Kidney (tissue), 13 donors: ENCODE measurements at regions not wholly inside any gene's neighbourhood (a gene's known extent, or its start where the extent isn't known, plus 50 kb on each side); places are given as distances from the start of the nearest gene placed in this dataset.

Experiments
- DNase-seq, 5 donors: peaks; one replicate each; pipeline ENCODE4 v3.0.0-alpha.2; 2013 to 2020
- FAIRE-seq: peaks from 2 replicates; lab custom pipeline; 2012; peaks lifted over from hg19 to GRCh38; lab: Jason Lieb, UNC
- H3K27ac ChIP-seq, 2 donors: one replicate each; pipeline ENCODE4 v1.7.0; 2013; ENCODE audit warnings: low read depth in 2 of 2, low read length in 2 of 2, inconsistent platforms in 1 of 2
- H3K27me3 ChIP-seq: one replicate; pipeline ENCODE4 v1.7.1; 2013; ENCODE audit warnings: low read length, inconsistent platforms; ENCODE audit not compliant: control insufficient read depth, insufficient read depth
- H3K36me3 ChIP-seq, 3 donors: one replicate each; pipeline versions ENCODE4 v1.7.0 to v1.7.1; 2013; ENCODE audit warnings: low read length in 3 of 3, control low read depth in 1 of 3, inconsistent platforms in 1 of 3; ENCODE audit not compliant: insufficient read depth in 3 of 3, control insufficient read depth in 2 of 3
- H3K4me1 ChIP-seq, 3 donors: one replicate each; pipeline versions ENCODE4 v1.7.0 to v1.7.1; 2013; ENCODE audit warnings: low read length in 3 of 3, inconsistent platforms in 1 of 3, low read depth in 1 of 3; ENCODE audit not compliant: control insufficient read depth in 2 of 3, insufficient read depth in 2 of 3
- H3K4me3 ChIP-seq, 3 donors: one replicate each; pipeline versions ENCODE4 v1.7.0 to v1.8.1; 2013; ENCODE audit warnings: low read length in 3 of 3, control low read depth in 1 of 3, inconsistent platforms in 1 of 3
- H3K9ac ChIP-seq, 3 donors: one replicate each; pipeline versions ENCODE4 v1.7.0 to v1.7.1; 2013; ENCODE audit warnings: low read length in 3 of 3, control low read depth in 1 of 3, inconsistent platforms in 1 of 3
- H3K9me3 ChIP-seq, 3 donors: one replicate each; pipeline versions ENCODE4 v1.7.0 to v1.7.1; 2013; ENCODE audit warnings: low read length in 3 of 3, control low read depth in 1 of 3, inconsistent platforms in 1 of 3; ENCODE audit not compliant: control insufficient read depth in 2 of 3, insufficient read depth in 1 of 3
- intact Hi-C: fragments of 100-400 bp; cut with DNase I; formaldehyde crosslinking; loops from one replicate; pipeline ENCODE4 v1.11.1; 2022
- TF ChIP-seq, protein P1 (sequence below): IDR thresholded peaks from 3 replicates; pipeline ENCODE4 v1.5.1; 2012; ENCODE audit warnings: mild to moderate bottlenecking, moderate library complexity, borderline replicate concordance; ENCODE audit not compliant: insufficient read depth; ENCODE audit errors: extremely low read depth
- donor health status: control.
- donor health status: control.
- donor health status: control.
- donor health status: control.
- donor health status: control.
- donor health status: DM: yes; HTN: yes; CAD: no.
- donor health status: Normal renal cell carcinoma (clear cell type).

DNA sequence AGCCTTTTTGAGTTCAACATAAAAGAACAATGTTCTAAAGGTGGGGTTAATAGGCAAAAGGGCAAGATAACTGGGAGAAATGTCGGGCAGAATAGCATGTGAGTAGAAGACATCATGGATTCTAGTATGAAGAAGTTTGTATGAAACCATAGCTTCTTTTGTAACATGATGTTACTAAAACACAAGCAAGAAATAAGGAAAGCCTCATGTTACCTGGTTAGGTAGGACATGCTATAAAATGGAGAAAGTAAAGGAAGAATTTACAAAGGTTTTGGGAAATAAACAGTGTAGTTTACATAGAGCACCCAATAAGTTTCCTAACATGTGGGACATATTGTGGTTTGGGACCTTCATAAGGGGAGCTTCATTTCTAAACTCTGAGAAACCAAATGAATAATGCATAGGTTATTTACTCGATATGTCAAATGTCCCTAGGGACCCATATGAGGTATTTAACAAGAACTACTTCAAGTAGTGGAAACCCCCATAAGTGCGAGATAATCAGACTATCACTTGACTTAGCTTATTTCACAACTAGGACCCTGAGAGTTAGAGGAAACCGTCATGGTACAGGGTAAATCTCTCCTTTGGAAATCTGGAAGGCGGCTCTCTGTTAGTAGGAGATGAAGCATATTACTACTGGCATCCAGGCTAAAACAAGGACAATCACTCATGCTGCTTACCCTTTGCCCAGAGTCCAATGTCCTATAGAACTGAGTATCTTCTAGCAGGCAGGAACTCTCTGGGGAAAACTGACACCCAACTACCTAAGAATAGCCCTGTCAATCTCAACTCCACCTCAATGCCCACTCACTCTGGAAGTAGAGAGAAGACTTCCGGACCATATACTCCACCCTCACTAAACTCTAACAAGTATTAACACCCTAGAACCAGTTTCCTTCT lies 57.5 kb downstream of the ILRUN start:
- DNase-seq, result peak in 2 of 5 donors; percentile 26 to 65
- TF ChIP-seq, protein P1, sequence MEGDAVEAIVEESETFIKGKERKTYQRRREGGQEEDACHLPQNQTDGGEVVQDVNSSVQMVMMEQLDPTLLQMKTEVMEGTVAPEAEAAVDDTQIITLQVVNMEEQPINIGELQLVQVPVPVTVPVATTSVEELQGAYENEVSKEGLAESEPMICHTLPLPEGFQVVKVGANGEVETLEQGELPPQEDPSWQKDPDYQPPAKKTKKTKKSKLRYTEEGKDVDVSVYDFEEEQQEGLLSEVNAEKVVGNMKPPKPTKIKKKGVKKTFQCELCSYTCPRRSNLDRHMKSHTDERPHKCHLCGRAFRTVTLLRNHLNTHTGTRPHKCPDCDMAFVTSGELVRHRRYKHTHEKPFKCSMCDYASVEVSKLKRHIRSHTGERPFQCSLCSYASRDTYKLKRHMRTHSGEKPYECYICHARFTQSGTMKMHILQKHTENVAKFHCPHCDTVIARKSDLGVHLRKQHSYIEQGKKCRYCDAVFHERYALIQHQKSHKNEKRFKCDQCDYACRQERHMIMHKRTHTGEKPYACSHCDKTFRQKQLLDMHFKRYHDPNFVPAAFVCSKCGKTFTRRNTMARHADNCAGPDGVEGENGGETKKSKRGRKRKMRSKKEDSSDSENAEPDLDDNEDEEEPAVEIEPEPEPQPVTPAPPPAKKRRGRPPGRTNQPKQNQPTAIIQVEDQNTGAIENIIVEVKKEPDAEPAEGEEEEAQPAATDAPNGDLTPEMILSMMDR, result no peak
- FAIRE-seq, result no peak
- no peaks in the 10 kb centered on the region for H3K27me3 ChIP-seq
- intact Hi-C loops, result no loop called here
- peaks cover 0 to 25% (median 0%) of the 10 kb centered on the region in 3 donors for H3K4me1 ChIP-seq
- no peak overlapping the region for H3K4me3 ChIP-seq
- peak overlapping the region; percentile 58 to 67 for H3K27ac ChIP-seq
- H3K36me3 ChIP-seq, result no peaks in the 10 kb centered on the region
- no peaks in the 10 kb centered on the region for H3K9me3 ChIP-seq
- H3K9ac ChIP-seq, result no peak overlapping the region

GRCh38 chr6:34633785-34634184 lies 62.8 kb downstream of the ILRUN start:
- intact Hi-C loops, result no loop called here
- Histone ChIP-seq H3K9ac (no peak overlapping the region), H3K27ac (no peak overlapping the region), H3K9me3 (no peaks in the 10 kb centered on the region), H3K36me3 (no peaks in the 10 kb centered on the region), H3K27me3 (no peaks in the 10 kb centered on the region), H3K4me1 (peaks cover 0 to 14% (median 0%) of the 10 kb centered on the region in 3 donors), H3K4me3 (no peak overlapping the region)
- no peak for FAIRE-seq
- TF ChIP-seq, protein P1, result no peak
- no peak for DNase-seq

- no peak overlapping the region for H3K27ac ChIP-seq
- no peaks in the 10 kb centered on the region for H3K9me3 ChIP-seq
- peaks cover 0 to 12% (median 0%) of the 10 kb centered on the region in 3 donors for H3K4me1 ChIP-seq
- FAIRE-seq (no peak), DNase-seq (no peak)
- no peak overlapping the region for H3K4me3 ChIP-seq
- H3K36me3 ChIP-seq, result no peaks in the 10 kb centered on the region
- TF ChIP-seq, protein P1, result no peak
- intact Hi-C loops, result no loop called here
- no peak overlapping the region for H3K9ac ChIP-seq
- H3K27me3 ChIP-seq, result no peaks in the 10 kb centered on the region
Observed at GRCh38 chr6:34633256-34633655, 63.3 kb downstream of the ILRUN start.
